ENCODE measurements at regions not wholly inside any gene's neighbourhood (a gene's known extent, or its start where the extent isn't known, plus 50 kb on each side); places are given as distances from the start of the nearest gene placed in this dataset.

DNA sequence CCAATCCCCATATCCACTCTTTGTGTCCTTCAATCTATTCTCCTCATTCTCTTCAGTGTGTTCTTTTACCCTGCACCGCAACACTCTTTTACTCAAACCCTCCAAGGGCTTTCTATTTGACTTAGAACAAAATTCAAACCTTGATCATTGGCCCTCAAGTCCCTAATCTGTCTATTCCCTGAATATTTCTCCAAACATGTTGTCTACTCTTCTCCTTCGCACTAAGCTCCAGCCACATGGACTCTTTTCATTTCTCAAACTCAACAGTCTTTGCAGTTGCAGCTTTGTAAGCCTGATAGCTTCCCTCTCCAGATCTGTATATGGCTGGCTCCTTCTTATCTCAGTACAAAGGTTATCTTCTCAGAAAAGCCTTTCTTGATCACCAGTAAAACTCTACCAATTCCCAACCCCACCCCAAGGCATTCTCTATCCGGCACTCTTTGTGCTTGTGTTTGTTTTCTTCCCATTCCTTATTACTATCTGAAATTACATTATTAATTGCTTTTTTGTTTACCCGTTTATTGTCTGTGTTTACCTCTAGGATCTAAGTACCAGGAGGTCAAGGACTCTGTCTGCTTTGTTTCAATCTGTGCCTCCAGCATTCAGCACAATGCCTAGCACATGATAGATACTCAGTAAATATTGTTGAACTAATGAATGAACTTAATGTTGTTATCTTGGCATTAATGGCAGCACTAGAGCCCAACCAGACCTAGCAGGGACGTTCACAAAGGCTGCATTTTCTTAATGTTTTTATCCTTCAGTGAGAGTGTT, 147.4 kb downstream of the BBOX1 start:
- no peak for DNase-seq

DNA sequence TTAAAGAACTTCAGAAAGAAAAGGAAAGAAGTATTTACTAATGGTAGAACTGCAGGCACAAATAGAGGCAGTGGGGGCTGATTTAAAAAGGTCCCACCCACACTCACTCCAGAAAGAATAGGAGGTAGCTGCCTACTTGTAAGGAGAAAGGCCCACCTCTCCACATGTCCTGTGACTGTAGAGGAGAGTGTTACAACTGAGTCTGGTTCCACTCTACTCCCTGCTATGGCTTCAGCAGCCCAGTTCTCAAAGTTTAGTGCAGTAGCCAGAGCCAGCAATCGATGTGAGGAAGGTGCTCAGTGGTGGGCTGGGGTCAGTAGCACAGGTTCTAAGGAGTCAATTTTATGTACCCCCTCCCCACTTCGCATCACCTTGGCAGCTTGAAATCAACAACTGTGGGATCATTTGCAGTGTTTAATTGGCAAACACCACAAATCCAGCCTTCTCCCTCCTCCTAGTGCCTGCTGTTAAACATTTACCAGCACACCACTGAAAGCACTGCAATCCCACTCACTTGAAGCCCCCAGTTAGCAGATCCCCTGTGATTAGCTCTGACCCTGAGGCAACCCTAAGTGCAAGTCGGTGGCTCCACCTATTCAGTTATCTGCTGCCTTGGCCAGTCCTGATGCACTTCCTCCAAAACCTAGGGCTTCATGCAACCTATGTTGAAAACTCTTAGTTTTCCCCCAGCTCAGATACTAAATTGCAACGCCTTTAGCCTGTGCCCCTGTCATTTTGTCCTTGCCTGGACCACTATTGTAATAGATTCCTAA, 146.6 kb downstream of the BBOX1 start:
- DNase-seq = no peak

DNA sequence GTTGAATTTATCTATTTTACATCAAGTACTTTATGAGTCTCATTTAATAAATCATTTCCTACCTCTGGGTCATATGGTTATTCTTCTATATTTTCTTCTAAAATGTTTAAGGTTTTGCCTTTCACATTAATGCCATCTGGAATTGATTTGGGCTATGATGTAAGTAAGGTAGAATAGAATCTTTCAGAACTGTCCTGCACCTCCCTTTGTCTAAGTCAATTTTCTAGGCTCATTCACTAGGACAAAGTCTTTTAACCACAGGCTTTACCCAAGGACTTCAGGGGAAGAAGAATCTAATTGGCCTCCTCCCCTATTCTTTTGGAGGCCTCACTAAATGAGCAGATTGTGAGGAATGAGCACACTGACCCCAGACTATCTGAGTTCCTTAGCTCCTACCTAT, 146.0 kb downstream of the BBOX1 start:
- DNase-seq = no peak

DNA sequence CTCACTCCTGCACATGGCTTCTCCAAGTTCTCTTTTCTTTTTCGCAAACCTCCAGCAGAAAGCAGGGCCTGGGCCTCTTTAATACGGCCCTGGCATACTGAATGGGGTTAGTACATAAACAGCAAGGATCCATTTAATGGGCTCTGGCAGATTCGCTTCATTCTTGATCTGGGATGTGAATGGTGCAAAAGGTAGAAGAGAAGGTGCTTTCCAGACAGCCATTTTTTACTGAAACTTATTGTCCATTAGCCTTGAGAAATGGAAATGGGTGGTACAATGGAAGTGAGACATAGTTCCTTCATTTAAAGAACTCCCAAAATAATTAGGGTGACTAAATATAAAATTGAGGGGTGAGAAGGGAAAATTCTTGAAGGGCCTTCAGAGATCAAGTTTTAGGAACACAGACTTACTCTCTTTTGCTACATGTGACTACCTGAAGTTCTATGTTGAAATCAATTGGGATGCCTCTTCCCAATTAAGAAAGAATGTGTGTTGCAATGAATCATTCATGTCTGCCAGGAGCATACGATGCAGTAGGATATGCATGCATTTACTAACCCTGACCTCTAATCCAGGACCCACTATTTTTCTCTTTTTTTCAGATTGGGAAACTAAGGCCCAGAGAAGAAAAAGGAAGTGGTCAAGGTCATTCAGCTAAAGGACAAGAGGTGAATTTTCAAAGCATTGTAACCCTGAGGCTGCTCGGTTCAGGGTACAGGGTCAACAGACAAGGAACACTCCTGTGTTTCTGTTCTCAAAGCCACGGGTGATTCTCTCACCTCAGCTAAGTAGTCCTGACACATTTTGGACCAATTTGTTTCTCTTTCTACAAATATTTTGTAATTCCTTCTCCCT, 144.1 kb downstream of the BBOX1 start:
- no peak for DNase-seq

DNA sequence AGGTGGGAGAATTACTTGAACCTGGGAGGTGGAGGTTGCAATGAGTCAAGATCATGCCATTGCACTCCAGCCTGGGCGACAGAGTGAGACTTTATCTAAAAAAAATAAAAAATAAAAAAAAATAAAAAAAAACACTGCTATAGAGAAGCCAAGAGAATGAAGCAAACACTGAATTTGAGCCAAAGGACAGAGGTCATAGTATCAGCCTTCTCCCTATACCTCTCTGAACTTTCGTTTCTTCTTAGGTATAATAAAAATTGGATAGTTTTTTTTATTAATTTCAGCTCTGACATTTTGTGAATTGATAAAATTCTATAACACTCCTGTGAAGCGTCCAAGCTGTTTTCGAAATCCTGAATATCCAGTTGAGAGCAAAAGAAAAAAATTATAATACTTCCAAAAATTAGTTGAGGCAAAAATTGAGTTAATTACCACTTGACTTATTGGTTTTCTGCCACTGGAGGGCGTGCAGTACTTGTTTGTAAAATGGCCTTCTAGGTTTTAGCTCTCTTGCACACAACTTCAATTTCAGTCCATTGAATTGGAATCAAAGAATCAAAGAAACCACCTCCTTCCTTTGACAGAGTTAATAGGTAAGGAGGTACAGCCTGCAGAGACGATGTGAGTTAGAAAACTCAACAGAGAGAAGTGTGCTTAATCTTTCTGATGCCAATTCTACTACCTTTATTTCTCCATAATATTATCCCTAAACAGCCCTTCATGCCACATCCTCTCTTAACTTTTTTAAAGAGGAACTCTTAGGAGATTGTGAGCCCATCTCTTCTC, 143.2 kb downstream of the BBOX1 start:
- peak; percentile 43 for DNase-seq

DNA sequence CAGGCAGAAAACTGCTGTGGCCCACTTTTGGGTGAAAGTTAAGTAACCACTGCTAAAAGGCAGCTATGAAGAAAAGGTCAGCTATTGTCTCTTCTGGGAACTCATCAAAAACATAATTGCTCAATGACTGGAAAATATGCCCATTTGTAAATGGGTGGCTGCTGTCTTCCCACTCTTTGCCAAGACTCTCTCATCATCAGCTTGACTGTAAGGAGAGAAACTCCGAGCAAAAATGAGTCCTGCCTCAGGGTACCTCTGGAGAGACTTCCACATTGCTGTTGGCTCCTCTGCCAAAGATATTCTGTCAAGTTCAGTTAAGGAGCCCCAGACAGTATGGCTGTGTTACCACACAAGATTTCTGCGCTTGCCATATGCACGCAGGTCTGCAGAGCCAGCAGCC, 138.7 kb downstream of the BBOX1 start:
- DNase-seq = no peak

DNA sequence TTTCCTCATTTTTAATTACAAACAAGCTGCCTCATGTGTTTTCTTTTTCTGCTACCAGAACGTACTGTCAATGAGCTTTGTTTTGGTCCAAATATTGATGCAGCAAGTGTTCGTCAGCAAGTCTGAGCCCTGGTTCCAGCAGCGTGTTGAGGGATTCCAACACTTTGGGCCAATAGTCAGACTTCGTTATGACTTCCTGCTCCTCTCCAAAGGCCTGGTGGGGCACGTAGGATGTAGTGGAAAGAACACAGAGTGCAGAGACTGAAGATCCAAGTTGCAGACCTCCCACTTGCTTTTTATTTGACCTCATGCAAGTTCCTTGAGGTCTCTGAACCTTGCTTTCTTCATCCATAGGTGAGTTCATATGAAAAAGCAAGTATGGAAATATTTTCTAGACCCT, 138.2 kb downstream of the BBOX1 start:
- DNase-seq = no peak

Measured in RPMI8226 (cell line).